ENCODE measurements at regions not wholly inside any gene's neighbourhood (a gene's known extent, or its start where the extent isn't known, plus 50 kb on each side); places are given as distances from the start of the nearest gene placed in this dataset.

- DNase-seq: no peak
Observed at GRCh38 chr6:16078064-16078463, 50.8 kb upstream of the MYLIP start.

DNA sequence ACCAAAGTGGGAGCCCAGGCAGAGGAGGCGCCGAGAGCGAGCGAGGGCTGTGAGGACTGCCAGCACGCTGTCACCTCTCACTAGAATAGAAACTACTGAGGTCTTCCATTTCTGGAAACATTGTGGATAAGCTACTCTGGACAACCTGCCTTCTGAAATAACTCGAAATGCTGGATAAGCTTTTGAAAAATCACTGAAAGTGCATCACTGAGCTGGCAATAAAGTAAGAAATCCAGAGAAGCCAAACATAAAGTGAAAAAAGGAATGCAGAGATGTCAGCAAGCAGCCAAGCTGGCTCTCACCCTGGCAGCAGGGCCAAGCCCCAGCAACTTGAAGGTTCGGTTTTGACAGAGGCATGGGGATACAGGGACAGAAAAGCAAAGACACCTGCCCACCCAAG is 59.2 kb upstream of the MYLIP start:
- DNase-seq: no peak

DNA sequence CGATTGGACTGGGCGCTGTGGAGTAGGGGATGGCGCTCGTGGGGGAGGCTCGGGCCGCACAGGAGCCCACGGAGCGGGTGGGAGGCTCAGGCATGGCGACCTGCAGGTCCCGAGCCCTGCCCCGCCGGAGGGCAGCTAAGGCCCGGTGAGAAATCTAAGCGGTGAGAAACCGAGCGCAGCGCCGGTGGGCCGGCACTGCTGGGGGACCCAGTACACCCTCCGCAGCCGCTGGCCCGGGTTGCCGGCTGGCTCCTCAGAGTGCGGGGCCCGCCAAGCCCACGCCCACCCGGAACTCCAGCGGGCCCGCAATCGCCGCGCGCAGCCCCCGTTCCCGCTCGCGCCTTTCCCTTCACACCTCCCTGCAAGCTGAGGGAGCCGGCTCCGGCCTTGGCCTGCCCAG is 59.7 kb upstream of the MYLIP start:
- DNase-seq: no peak

GRCh38 chr6:16067568-16067967 is 61.3 kb upstream of the MYLIP start:
- no peak for DNase-seq

GRCh38 chr6:16064671-16065072 is 64.2 kb upstream of the MYLIP start:
- DNase-seq: no peak

GRCh38 chr6:16063580-16063979 is 65.3 kb upstream of the MYLIP start:
- DNase-seq: no peak

DNA sequence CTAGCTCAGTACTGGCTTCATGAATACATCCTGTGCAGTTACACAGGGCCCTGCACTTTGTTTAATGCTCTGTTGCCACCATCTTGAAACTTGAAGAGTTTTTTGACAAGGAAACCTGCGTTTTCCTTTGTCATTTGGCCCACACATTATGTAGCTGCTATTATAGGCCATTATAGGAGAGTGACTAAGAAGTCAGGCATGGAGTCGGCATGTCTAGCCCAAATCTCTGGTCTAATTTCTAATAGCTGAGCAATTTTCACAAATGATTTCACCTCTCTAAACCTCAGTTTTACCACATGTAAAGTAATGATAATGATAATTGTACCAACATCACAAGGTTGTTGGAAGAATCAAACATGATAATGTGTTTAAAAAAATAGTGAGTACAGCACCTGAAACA is 67.1 kb upstream of the MYLIP start:
- no peak for DNase-seq

DNA sequence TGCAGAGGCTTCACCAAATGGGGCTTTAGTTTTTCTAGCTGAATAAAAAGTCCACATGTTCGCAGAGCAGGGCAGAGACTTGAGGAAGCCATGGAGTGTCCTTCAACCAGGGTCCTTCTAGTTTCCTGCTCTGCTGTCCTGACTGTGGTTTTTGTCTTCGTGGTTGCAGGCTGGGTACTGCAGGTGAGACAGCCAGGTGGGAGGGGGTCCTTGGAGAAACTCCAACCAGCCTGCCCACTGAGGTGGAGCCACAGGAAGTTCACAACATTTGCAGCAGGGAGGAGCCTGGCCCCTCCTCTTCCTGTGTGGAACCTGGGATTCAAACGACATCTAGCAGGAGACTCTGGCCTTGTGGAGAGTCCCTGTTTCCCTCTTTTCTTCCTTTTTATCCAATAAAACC is 68.8 kb upstream of the MYLIP start:
- no peak for DNase-seq

DNA sequence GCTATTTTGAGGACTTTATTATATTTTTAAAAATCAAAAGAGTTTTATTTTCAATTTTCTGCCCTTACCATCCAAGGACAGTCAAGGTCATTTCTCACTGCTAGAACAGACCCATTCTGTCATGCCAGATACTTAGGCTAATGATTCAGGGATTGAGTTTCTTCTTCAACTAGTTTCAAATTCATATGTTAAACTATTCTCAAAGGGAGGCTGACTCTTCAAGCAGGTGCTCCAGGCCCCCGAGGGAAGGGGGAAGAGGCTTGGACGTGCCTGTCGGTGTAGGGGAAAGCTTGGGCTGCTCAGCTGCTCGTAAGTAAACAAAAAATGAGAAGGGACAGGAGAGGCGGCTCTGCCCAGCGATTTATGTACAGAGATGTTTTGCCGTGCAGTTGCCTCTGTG is 69.4 kb upstream of the MYLIP start:
- DNase-seq: no peak

- DNase-seq: no peak
Observed at GRCh38 chr6:16058929-16059345, 69.9 kb upstream of the MYLIP start.

DNA sequence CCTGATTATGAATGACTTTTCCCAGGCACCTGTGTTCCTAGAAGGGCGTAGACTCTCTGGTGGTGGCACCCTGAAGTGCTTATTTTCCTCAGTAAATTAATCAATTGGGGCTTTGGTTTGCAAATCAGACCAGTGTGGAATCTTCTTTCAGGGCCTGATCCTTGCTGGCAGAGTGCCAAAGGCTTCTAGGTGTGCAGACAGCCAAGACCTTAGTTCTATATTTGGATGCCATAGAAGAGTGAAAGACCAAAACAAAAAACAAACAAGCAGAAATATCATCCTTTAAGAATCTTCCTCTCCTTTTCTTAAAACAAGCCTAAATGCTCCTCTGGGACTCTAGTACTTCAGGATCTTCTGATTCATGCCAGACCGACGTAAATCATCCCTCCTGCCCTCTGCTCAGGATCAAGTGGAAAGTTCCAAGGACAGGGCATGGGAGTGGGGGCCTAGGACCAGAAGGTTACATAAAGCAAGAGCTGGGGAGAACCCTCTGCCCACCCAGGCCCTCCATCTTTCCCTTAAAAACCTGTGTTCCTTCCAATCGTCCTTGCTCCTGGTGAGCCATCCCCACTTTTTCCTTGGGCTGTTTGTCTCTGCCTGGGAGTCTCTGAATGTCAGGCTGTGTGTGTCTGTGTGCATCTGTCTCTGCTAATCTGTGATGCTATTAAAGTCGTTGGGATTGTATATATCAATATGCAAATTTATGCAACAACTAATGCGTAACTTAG is 70.5 kb upstream of the MYLIP start:
- DNase-seq: no peak

DNA sequence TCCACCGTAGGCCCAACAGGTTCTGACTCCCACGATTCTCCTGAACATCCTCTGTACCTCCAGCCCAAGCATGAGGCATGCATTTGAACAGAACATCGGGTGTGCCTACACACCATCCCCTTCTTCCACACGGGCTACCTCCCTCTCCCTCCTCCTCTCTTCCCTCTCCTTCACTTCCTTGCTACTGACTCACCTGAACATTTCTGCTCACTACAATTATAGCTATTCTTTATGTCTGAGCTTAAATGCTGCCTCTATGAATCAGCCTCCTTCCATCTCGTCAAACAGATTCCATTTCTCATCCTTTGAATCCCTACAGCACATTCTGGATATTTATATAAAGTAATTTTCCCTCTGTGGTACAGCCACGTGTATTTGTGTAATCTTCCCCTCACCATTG is 71.4 kb upstream of the MYLIP start:
- no peak for DNase-seq

DNA sequence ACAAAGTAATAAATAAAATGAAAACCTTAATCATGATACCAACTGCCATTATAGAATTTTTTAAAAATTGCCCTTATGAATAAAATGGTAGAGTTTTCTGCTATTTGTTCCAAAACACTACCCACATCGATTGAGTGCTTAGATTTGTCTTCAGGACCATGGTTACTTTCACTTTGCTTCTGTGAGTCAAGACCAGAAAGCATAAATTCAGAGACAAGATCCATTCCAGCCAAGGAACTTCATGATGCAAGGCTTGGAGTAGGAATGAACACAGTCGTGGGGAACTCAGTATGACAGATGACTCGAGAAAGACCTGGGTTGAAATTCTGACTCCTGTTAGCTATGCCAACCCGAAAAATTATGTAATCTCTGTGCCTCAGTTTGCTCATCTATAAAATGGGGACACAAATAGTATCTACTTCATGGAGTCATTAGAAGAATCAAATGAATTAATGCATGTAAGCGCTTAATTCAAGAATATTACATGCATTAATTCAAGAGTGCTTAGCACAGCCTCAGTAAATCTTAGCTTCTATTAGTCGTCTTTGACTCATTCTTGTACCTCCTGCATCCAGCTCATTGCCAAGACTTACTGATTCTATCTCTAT is 72.5 kb upstream of the MYLIP start:
- no peak for DNase-seq

DNA sequence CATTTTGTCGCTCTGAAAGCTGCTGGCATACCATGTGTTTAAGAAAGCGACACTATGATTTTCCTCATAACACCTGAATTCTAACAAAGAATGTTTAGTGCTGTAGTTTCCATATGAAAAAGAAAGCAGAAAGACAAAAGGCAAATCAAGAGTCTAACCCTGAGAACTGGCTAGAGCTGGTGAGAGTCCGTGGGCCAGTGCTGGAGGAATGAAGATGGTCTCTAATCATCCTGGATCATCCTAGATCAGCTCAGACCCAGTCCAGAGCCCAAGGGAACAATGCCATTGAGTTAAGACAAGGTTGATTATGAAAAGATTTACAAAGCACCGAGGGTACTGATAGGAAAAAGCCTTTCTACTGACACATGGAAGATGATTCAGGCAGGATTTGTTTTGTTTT is 73.0 kb upstream of the MYLIP start:
- no peak for DNase-seq

DNA sequence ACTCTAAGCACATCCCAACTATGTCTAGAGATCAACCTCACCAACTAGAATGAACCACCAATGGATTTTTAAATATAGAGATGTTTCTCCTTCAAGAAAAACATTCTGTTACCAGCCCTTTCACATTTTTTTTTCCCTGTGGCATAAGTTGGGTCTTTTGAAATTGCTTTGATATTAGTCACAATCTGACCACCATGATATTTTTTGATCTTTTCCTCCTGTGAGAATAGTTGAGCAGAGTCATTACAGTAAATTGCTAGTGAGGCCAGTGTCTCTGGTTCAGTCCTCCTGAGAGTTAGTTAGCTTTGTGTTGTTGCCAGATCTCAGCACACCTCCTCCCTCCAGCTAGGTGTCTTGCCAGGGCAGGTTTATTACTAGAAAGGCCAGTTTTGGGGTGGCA is 79.7 kb upstream of the MYLIP start:
- no peak for DNase-seq

GRCh38 chr6:16048221-16048620 is 80.7 kb upstream of the MYLIP start:
- DNase-seq: no peak

GRCh38 chr6:16047435-16047990 is 81.4 kb upstream of the MYLIP start:
- no peak for DNase-seq

- DNase-seq: no peak
Observed at GRCh38 chr6:16045238-16045637, 83.6 kb upstream of the MYLIP start.

GRCh38 chr6:16044211-16044643 is 84.7 kb upstream of the MYLIP start:
- DNase-seq: no peak

- no peak for DNase-seq
Observed at GRCh38 chr6:16043171-16044135, 85.4 kb upstream of the MYLIP start.

DNA sequence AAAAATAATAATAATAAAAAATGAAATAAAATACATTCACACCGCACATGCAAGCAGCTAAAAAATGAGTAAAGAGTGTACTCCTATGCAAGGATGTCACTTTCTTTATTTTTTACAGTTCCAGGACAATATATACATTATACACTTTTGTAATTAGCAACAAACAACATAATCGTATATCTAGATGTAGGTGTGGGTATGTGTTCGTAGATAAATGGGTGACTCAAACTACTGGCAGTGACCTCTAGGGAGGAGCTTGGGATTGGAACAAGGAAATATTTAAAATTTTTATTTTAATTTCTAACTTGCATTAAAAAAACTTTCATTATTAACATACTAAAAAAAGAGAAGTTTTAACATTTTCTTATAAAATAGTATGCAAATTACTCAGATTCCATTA is 86.1 kb upstream of the MYLIP start:
- no peak for DNase-seq

DNA sequence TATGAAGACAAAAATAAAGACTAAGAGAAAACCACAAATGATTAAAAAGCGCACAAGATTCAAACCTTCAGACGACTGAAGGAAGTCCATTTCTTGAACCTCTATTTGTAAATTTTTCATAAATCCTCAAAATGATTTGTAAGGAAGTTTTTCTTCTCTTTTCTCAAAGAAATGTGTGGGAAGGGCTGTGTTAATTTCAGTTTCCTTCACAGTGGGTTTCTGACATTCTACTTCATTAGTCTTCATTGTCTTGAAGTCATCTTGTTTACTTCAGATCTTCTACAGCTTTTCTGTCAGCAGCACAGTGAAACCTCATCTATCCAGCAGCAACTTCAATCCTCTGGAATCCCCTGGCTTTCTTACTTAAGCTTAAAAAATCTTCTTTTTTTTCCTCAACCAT is 87.6 kb upstream of the MYLIP start:
- no peak for DNase-seq

GRCh38 chr6:16040628-16040974 is 88.3 kb upstream of the MYLIP start:
- DNase-seq: no peak
